Nephron progenitor cell (in vitro differentiated cells): ENCODE measurements at regions not wholly inside any gene's neighbourhood (a gene's known extent, or its start where the extent isn't known, plus 50 kb on each side); places are given as distances from the start of the nearest gene placed in this dataset.

Experiments
- DNase-seq: peaks from one replicate; pipeline ENCODE4 v3.0.0; 2021
- H3K27ac Mint-ChIP-seq: 2 replicates; pipeline ENCODE4 v1.8.0; 2021; ENCODE audit warnings: mild to moderate bottlenecking, moderate library complexity, mixed read lengths
- H3K27me3 Mint-ChIP-seq: 2 replicates; pipeline ENCODE4 v1.8.0; 2021; ENCODE audit warnings: mild to moderate bottlenecking, low read depth, mixed read lengths; ENCODE audit not compliant: poor library complexity
- H3K36me3 Mint-ChIP-seq: 2 replicates; pipeline ENCODE4 v1.8.0; 2021; ENCODE audit warnings: low read depth, mixed read lengths
- H3K4me1 Mint-ChIP-seq: 2 replicates; pipeline ENCODE4 v1.8.0; 2021; ENCODE audit warnings: mixed read lengths
- H3K4me3 Mint-ChIP-seq: 2 replicates; pipeline ENCODE4 v1.8.0; 2021; ENCODE audit warnings: mild to moderate bottlenecking, moderate library complexity, mixed read lengths
- H3K9me3 Mint-ChIP-seq: 2 replicates; pipeline ENCODE4 v1.8.0; 2021; ENCODE audit warnings: mild to moderate bottlenecking, moderate library complexity, mixed read lengths
- CTCF ChIP-seq: fragments of 200-600 bp; sonication (generic); IDR thresholded peaks from 2 replicates; pipeline ENCODE4 v1.5.0; 2021; ENCODE audit warnings: antibody characterized with exemption

DNA sequence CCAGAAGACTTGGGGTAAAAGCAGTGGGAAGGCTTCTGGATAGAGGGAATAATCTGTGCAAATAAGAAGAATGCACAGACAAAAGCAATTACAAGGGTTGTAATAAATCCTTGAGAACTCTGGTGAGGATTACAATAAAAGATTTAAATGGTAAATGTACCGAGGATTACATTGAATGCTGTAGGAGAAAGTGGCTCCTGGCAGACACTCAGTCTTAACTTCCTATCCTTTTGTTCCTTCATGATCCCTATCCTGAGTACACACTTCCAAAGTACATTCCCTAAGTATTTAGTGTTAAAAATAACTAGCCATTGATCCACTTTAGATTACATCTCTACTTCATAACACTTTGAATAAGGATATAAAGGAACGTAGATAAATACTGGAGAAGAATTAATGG lies 205.4 kb downstream of the SPATA18 start:
- no peak for TF ChIP-seq CTCF

DNA sequence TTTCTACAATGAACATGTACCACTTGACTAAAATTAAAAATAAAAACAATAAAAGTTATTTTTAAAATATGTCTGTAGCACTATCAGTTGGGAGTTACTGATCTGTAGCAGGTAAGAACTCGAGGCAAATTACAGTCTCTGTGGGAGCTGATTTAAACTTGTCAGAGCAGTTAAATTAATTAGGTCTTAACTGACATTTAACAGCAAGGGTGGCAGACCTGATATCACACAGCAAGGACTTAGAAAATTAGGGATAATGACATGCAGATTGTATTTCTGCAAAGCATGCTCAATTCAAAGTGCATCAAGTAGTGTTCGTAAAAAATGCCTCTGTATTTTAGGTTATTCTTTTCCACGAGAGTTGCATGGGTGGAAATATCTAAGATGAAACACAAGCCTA lies 208.9 kb downstream of the SPATA18 start:
- no peak overlapping the region for H3K4me3 Mint-ChIP-seq
- H3K9me3 Mint-ChIP-seq = no peaks in the 10 kb centered on the region
- H3K27me3 Mint-ChIP-seq = peaks cover 14% of the 10 kb centered on the region
- DNase-seq = no peak
- H3K27ac Mint-ChIP-seq = no peak overlapping the region
- H3K36me3 Mint-ChIP-seq = no peaks in the 10 kb centered on the region
- no peak for TF ChIP-seq CTCF
- H3K4me1 Mint-ChIP-seq = peaks cover 29% of the 10 kb centered on the region

More for the DNA sequence above, 205.4 kb downstream of the SPATA18 start:
- H3K4me1 Mint-ChIP-seq = peaks cover 27% of the 10 kb centered on the region
- H3K9me3 Mint-ChIP-seq = peaks cover 24% of the 10 kb centered on the region
- peaks cover 7% of the 10 kb centered on the region for H3K36me3 Mint-ChIP-seq
- no peak overlapping the region for H3K27ac Mint-ChIP-seq
- DNase-seq = no peak
- peaks cover 9% of the 10 kb centered on the region for H3K27me3 Mint-ChIP-seq
- H3K4me3 Mint-ChIP-seq = no peak overlapping the region

DNA sequence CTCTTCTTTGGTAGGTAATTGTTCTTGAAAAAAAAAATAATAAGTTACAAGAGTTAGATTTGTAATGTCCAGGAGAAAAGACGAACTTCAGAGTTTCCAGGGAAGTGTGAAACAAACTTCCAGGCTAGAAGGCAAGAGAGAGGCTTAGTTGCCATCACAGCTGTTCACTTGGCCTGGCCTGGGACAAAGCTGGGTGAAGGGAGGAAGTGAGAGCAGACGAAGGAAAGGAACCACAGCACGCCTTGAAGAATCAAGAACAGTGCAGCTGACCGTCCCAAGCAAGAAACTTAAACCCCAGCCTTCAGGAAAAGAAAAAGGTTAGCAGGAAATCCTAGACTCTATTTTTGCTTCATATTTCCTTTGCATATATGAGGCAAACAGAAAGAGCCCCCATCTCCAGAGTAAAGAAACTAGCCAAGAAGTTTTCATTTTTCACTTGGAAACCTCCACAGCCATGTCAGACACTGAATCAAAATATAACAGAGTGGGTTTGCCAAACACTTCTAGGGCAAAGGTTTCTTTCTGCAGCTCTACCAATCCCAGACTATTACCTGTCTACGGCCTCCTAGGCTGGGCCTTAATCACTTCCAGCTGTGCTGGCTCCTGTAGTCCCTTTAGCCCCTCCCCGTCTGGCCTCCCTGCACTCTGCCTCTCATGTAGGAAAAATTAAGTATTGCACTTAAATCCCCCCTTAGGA lies 209.6 kb downstream of the SPATA18 start:
- no peak for TF ChIP-seq CTCF
- no peaks in the 10 kb centered on the region for H3K36me3 Mint-ChIP-seq
- peak overlapping the region; percentile 82 for H3K27ac Mint-ChIP-seq
- H3K9me3 Mint-ChIP-seq = no peaks in the 10 kb centered on the region
- H3K4me3 Mint-ChIP-seq = peak overlapping the region; percentile 29
- H3K4me1 Mint-ChIP-seq = peaks cover 35% of the 10 kb centered on the region
- H3K27me3 Mint-ChIP-seq = peaks cover 14% of the 10 kb centered on the region
- DNase-seq = peak; percentile 7

DNA sequence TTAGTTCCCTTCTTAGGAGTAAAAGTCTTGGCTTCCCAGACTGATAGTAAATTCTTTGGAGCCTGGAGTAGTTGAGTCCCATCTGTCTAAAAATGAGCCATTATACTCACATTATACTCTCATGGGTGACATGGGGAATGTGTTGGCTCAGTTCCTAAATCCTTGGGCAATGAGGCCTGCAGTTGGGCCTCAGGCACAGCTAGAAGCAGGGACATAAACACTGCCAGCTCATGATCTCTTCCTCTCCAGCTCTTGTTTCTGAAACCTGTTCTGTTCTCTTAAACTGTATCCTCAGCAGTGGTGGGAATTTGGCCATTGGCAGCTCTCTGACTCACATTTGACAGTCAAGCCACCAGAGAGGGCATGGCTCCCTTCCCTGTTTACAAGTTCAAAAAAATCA lies 212.5 kb downstream of the SPATA18 start:
- no peak for DNase-seq
- Mint-ChIP-seq H3K27me3 (peaks cover 16% of the 10 kb centered on the region), H3K36me3 (no peaks in the 10 kb centered on the region), H3K4me3 (no peak overlapping the region), H3K27ac (no peak overlapping the region), H3K4me1 (peaks cover 41% of the 10 kb centered on the region), H3K9me3 (no peaks in the 10 kb centered on the region)
- no peak for TF ChIP-seq CTCF

DNA sequence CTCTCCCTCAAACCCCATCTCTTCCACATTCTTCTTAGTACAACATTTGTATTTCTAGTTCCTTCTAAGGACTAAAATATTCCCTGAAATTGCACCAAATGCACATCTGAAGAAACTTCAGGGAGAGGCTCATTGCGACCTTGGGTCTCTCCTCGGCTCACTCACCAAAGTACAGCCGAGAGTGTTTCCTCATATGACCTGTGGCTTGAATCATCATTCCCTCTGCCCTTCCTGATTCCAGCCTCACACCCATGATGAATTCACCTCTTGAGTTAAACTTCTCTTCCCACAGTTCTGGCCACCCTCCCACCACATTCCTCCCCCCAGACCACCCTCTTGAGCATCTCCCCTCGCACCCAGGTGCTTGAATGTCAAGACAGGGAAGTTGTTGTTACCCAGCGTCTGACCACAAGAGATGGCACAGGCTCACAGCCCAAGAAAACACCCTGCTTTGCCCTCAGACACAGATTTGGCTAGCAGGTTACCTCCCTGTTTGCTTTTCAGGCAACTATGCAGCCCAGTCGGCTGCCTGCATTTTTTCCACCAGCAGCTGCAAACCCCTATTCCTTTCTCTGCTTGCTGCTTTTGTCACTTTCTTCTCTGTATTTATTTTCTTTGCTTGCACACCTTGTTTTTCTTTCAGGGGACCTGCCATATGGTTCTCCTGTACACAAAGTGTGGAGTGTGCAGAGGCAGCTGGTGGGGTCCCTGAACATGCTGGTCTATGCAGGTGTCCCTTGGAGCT lies 214.8 kb downstream of the SPATA18 start:
- H3K27ac Mint-ChIP-seq = no peak overlapping the region
- DNase-seq = no peak
- no peak for TF ChIP-seq CTCF
- peaks cover 24% of the 10 kb centered on the region for H3K4me1 Mint-ChIP-seq
- no peaks in the 10 kb centered on the region for H3K36me3 Mint-ChIP-seq
- no peak overlapping the region for H3K4me3 Mint-ChIP-seq
- H3K9me3 Mint-ChIP-seq = no peaks in the 10 kb centered on the region
- H3K27me3 Mint-ChIP-seq = peaks cover 16% of the 10 kb centered on the region
